LoVo (cell line): ENCODE measurements at regions not wholly inside any gene's neighbourhood (a gene's known extent, or its start where the extent isn't known, plus 50 kb on each side); places are given as distances from the start of the nearest gene placed in this dataset.

Experiments
- DNase-seq: peaks from one replicate; pipeline ENCODE4 v3.0.0-alpha.2; 2016; ENCODE audit warnings: low spot score

DNA sequence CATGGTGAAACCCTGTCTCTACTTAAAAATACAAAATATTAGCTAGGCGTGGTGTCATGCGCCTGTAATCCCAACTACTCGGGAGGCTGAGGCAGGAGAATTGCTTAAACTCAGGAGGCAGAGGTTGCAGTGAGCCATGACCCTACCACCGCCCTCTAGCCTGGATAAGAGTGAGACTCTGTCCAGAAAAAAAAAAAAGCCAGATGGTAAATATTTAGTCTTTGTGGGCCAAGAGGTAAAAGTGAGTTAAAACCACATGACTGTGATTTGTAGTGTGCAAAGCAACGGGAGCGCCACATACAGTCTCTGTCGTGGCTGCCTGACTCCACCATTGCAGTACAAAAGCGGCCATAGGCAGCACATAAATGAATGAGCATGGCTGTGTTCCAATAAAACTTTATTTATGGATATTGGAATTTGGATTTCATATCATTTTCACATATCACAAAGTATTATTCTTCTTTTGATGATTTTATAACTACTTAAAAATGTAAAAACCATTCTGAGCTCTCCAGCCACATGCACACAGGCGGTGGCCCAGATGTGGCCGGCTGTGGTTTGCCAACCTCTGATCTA is 51.8 kb upstream of the CASZ1 start:
- no peak for DNase-seq

DNA sequence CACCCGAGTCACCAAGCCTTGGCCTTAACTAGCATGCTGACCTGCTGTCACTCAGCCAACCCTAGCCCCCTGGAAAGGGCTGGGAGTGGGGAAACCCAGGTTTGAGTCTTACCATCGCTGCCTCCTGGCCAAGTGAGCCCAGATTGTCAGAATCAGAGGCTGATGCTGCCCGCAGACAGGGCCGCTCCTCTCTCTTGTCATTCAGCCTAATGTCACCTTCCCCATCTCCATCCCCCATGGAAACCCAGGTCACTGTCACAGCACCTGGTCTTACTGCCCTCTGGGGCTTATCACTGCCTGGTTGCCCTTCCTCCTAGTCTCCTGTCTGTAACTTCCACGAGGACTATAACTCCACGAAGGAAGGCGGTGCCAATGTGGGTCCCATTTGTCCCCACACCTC is 53.6 kb upstream of the CASZ1 start:
- no peak for DNase-seq

DNA sequence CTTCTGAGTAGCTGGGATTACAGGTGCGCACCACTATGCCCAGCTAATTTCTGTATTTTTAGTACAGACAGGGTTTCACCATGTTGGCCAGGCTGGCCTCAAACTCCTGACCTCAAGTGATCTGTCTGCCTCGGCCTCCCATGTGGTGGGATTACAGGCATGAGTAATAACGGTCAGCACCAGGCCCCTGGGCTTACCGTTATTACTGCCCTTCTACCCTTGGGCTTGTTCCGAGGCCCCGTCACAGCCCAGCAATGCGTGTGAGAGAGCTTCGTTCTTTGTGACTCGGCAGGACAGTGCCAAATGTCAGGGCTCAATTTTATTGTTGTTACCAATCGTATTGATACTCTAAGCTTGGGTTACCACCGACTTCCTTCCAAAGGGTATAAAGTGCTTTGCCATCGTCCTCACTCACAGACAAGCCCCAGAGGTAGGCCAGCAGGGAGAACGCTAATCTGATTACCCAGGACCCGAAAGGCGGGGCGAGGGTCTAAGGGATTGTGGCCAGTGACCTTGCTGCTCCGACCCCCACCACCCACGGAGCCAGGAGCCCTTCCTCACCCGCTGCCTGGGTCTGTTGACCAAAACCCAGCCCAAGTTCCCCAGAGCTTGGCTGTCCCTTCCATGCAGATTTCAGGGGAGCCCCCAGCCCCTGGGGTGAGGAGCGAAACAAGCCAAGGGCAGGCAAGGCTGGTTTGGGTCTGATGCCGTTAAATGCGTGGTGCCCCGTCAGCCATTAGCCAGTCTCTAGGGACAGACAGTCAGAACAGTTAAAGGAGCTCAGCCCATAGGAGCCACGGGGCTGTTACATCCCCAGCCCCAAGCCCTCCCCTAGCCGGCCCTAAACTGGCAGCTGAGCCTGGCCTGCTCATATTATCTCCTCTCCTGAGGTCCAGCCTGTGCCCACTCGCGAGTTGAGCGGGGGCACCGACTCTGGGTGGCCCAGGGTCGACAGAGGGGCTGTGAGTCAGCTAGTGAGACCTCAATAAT is 54.9 kb upstream of the CASZ1 start:
- DNase-seq = no peak

DNA sequence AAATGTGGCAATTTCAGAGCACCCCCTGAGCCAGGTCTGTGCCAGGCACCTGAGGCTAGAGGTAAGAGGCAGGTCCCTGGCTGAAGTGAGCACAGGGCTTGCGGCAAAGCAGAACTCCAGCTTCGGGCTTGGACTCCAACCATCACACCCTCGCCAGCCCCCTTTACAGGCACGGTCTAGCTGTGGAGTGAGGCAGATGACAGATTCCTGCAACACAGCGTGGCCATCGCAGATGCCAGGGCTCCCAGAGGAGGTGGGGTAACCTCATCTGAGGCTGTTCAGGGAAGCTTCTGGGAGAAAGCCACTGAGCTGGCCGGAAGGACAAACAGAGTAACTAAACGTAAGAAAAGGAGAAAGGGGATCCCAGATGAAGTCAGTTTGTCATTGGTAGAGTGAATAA is 55.6 kb upstream of the CASZ1 start:
- no peak for DNase-seq

DNA sequence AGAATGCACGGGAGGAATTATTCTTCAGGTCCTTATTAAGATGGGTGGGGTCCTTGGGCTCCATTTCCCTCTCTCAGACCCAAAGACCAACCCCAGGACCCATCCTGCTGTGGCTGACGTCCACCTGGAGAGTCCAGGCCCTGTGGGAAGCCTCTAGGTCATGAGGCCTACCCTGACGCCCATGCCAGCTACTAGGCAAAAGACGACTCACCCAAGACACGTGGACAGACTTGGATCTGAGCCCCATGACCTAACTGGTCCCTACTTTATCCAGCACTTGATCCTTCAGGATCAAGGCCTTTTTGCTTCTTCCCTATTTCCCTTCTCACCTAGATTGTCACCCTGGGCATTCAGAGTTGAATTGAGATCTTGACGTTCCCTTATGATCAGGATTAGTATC is 56.0 kb upstream of the CASZ1 start:
- DNase-seq = no peak

DNA sequence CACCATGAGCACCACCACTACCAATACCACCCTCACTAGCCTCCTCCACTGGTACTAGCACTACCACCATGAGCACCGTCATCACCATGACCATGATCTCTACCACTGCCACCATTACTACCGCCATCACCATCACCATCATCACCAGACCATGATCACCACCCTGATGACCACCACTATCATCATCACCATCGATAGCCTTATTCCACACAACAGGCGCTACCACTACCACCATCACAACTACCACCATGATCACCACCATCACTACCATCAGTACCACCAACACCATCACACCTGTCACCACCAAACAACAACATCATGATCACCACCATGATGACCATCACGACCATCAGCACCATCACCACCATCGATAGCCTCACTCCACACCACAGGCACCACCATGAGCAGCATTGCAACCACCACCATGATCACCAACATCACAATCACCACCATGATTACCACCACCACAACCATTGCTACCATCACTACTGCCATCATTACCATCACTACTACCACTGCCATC is 56.6 kb upstream of the CASZ1 start:
- no peak for DNase-seq

DNA sequence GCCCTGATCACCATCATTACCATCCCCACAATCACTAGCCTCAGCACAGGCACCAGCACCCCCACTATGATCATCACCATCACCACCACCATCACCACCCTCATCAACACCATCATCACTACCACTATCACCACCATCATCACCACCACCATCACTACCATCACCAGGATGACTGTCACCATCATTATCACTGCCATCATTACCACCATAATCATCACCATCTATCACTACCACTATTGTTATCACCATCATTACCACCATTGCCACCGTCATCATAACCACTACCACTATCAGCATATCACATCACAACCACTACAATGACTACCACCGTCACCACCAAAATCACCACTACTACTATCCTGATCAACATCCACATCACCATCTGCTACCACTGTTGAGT is 57.3 kb upstream of the CASZ1 start:
- DNase-seq = no peak

DNA sequence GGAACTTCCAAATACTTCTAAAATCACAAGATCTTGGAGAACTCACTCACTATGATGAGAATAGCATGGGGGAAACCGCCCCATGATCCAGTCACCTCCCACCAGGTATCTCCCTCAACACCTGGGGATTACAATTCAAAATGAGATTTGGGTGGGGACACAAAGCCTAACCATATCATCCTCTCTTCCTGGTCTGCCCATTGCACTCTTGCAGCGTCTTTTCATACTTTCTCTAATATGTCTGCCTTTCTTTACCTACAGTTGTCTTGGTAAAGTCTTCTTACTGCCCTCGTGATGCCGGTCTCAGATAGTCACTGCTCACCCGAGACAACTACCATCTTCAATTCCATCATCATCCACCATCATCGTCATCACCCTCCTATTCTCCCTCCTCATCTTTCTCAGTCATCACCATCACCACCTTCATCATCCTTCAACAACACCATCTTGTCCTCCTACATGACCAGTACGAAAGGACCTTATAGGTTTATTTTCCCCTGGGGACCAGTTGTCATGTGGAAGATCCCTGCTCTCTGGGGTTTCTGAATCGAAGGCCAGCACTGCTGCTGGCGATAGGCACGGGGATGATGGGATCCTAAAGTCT is 58.5 kb upstream of the CASZ1 start:
- DNase-seq = no peak

DNA sequence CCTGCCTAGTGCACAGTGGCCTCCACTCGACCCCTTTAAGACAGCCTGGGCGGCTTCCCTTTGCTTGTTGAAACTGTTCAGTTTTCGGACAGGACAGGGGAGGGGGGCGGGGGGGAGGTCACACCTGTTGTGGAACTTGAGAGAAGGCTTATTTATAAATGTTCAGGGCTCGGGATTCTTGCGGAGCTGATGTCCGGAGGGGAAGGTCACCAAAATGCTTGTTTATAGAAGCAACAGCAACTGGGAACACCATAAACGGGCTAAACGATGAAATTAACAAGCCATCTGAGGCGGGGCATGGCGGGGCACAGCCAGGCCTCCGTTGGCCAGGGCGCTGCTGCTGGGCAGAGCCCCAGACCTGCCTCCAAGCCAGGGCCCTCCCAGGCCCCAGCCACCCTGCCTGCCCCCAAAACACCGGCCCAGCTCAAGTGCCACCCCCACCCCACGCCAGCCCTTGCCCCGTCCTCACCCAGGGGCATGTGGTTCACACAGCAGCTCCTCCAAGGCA is 59.8 kb upstream of the CASZ1 start:
- DNase-seq = no peak

DNA sequence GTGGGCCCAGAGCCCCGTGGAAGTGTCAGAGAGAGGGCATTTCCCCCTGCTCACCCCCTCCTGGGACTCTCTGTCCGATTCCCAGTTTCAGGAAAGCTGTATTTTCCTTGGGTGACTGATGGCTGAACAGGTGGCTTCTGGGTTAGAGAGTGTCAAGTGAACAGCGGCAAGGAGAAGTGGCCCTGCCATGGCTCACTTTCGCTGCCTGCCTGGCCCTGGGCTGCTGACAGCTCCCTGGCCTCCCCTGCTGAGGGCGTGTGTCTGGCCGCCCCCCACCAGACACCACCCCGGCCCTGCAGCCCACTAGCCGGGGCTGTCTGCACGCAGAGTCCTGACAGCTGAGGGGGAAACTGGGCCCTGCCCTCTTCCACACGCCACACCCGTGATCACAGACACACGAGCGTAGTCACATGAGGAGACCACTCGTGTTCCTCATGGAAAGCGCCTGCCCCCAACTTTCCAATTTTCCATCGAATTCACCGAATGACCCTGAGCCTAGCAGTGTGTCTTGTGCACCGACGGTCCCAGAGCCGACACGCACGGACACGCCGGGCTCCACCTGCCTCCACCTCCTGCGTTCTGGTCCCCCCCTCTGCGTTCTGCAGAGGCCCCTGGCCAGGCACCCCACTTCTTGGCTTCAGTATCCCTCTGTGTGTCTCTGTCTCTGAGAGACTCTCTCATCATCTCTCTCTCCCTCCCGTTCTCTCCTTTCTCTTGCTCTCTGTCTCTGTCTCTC is 60.6 kb upstream of the CASZ1 start:
- no peak for DNase-seq

DNA sequence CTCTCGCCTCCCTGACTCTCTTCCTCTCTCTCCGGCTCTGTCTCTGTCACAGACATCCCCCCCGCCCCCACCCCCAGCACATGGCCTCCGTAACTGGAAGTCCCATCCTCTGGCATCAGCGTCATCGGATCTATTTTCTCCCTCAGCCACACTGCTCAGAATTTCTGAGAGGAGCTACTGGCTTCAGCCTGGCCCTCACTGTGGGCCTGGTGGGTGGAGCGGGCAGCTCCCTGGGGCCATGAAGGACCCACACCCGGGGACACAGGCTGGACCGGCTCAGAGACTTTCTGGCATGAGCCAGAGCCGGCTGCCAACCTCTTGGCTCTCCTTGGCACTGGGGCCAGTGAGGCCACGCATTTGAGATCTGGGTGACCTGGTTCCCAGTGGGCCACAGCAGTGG is 61.2 kb upstream of the CASZ1 start:
- DNase-seq = no peak

DNA sequence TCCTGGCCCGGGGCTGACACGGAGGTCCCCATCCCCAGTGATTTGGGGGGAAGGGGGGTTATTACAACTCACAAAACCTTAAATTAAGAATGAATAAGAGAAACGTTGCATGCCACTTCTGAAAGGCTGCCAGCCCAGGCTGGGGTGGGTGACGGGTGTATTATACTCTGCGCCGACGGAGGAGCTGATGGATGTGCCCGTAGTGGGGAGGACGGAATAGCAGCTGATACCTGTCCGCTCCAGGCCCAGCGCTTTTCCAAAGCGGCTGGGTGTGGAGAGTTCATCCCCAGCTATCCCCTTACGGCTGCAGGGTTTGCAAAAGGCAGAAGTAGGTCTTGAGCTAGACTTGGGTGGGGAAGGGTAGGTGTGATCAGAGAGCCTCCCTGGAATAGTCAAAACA is 63.8 kb upstream of the CASZ1 start:
- no peak for DNase-seq

DNA sequence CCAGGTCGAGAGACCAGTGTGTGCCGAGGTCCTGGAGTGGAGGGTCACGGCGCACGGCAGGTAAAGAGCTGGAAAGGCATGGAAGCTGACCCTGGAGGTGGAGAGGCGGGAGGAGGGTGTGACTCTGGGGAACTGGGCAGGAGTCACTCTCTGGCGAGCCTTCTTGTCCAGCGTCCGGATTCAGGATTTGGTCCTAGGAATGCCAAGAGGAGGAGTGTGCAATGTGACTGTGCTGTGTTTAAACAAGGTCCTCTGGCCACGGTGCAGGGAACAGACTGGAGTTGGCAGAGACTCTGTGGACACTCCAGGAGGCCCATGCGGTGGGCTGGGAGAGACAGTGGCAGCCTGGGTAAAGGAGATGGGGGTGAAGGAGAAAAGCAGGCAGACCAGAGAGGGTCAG is 64.2 kb upstream of the CASZ1 start:
- DNase-seq = no peak

DNA sequence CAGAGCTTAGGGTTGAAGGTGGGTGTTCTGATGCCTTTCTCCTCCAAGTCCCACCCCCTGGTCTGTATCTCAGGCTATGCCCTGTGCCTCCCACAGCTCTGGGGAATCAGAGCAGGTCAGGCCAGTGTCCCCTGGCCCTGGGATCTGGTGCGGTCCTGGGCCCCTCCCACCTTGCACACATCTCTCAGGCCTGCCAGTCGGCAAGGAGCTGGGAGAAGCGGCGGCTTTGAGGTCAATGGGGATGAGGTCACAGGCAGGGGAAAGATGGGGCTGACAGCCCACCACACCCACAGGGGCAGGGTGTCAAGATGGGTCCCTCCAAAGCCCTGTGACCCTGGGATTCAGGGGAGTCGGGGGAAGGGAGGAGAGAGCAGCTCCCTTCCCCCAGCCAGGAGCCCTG is 65.4 kb upstream of the CASZ1 start:
- no peak for DNase-seq

DNA sequence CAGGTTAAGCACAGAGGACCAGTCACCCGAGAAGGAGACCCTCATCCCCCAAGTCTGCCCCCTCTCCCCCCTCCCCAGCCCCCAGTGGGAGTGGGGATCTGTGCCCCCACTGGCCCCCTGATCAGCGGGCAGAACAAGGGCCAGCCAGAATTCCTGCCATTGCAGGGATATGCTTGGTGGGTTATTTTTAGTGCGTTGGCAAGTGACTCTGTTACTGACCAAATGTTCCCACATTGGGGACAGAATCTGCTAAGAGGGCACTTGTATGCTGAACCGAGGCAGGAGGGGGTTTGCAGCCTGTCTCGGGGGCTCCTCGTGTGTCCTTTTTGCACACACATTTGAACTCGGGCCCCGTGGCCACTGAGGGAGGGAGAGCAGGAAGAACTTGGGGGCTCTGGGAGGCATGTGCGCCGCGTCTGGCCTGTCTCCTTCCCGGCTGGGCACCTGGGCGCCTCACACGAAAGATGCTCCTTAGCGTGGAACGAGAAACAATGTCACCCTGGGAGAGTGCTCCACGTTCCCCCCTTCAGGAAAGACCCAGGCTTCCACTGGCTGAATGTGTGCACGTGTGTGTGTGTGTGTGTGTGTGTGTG is 66.4 kb upstream of the CASZ1 start:
- no peak for DNase-seq

DNA sequence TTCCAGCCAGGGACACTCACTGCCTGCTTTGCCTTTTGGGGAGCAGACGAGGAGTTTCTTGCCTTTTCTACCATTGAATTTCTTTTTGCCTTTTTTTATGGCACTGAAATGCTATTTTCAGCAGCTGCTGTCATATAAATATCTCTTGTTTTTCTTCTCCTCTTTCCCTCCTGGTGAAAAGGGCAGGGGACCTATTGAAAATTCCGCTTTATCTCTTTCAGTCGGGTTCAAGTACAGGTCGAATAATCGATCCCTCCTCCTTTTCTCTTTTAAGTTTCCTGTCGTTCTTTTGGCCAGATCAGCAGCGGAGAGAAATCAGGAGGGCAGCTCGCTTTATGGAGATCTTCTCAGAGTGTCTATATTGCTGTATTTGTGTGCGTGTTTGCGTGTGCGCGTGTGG is 67.4 kb upstream of the CASZ1 start:
- no peak for DNase-seq

DNA sequence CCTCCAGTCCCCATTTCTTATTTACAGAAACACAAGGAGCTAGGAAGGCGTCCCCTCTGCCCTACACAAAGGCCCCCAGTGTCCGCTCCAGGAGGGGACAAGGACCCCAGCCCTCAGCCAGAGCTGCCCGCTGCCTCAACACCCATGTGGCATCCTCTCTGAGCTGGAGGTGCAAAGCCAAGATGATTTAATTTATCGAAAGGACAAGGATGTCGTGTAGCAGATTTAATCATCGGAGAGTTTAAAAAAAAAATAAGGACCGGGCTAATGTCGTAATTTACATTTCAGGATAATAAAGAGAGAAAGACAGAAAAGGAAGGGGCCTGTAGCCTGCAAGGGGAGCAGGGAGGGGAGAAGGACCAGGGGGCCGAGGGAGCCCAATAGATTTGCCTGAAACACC is 68.3 kb upstream of the CASZ1 start:
- DNase-seq = no peak

DNA sequence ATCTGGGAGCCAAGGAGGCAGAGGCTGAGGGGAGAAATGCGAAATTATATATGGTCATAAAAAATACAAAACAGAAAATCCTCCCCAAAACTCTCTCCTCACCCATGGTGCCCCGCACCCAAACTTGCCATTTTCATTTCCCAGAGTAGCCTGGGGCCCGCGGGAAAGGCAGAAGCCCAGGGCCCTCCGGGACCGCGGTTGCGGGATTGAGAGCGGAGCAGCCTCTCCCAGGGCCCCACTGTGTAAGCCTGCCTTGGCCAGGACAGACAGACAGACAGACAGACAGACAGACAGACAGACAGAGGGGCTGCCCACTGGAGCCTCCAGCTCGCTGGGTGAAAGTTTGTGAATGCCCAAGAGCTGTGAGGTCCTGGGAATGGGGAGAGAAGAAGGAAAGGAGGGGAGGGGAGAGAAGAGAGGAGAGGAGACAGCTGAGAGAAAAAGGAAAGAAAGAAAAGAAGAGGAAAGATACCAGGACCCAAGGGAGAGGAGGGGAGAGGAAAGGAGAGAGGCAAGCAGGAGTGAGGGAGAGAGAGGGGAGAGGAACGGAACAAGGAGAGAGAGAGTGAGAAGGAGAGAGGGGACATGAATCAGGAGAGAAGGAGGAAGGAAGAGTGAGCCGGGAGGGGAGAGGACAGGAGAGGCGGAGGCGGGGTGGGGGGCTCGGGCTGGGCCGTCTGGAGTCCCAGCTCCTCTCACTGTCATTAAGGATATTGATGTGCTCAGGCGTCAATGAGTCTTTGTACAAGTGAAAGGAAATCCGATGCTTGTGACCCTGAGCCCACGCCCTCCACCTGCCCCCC is 69.3 kb upstream of the CASZ1 start:
- no peak for DNase-seq

DNA sequence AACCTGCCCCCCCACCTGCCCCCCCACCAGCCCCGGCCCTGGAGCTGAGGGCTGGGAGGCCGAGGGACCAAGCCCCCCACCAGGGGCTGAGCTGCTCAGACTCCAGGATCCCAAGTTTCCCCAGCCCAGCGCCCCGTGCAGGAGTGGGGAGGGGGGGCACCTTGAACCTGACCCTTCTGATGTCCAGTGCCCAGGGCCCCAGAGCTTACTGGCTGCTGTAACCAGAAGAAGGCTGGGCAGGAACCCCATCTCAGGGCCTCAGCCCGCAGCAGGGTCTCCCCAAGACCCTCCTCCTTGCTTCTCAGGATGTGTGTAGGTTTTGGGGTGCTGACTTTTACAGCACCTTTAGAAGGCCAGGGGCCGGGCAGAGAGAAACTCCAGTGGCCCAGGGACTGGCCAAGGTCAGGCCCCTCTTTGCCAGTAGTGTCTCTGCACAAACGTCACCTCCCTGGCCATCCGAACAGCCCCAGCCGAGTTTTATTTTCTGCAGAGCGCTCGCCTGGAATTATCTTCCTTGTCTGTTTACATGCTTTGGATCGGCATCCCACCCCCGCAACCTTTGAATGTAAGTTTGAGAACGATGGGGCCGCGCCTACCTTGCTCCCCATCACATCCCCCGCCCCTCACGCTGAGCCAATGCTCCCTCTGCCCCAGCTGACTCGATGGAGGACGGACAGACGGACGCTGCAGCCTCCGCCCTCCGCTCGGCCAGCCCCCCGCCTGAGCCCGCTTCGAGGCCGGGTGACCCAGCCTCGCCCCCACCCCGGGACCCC is 70.1 kb upstream of the CASZ1 start:
- no peak for DNase-seq

DNA sequence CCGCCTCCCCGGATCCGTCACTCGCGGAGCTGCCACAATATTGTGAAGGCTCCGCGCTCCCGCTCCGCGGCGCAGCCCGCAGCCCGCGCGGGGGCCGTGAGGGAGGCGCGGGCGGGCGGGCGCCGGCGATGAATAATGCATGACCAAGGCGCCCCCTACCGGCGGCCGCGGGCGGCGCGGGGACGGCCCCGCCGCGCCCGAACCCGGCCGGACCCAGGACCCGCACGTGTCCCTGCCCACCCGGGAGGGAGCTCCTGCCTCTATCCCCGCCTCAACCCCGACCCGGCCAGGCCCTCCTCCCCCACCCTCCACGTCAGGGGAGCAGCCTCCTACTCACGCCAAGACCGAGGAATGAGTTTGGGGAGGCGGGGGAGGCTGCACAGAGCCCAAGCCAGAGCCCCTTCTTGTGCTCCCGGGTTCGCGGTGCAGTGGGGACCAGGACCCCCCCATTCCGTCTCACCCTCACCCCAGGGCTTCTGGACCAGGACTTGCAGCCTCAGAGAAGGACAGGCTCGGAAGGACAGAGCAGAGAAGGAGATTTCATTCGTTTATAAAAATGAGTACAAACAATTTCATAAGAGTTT is 70.8 kb upstream of the CASZ1 start:
- DNase-seq = peak; percentile 63
